ENCODE measurements at regions not wholly inside any gene's neighbourhood (a gene's known extent, or its start where the extent isn't known, plus 50 kb on each side); places are given as distances from the start of the nearest gene placed in this dataset.
"Not testable (repeated sequence)": the region's sequence is repeated elsewhere in the genome, so short reads cannot be mapped to it uniquely, and the experiment has no call there.

DNA sequence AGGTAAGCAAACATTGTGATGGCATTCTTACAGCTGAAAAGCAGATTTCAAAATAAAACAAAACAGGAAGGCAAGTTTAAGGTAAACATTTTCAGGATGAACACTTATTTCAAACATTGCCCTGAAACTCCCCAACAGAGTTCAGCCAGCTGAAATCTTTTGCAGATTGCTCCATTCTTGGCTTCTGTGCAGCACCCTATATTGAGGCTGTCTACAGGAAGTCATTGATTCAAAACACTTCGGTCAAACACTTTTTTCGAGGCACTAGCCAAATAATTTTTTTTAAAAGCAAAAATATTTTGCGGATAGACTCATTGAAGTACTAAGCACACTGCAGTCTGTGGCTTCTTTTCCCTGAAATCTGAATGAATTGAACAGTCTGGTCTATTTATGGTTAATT is 318.1 kb upstream of the PDE3A start:
- no peak for DNase-seq (ENCODE audit: low read depth)

GRCh38 chr12:20053782-20054181 is 314.6 kb upstream of the PDE3A start:
- no peak for DNase-seq (ENCODE audit: low read depth)

DNA sequence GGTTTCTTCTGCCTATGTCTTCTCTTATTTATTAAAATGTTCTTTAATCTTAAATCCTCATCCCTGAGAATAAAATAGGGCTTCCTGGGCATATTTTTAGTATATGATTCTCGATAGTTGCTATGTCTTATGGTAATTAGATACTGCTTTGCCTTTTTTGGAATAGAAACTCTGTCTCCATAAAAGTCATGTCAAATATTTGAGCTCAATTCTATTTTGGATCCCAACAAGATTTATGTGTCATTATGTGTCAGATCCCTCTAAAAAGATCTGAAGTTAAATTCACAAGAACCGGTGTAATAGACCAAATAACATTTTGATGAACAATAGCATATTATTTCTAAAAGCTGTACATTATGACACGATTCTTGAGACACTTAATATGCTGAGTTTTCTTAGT is 312.5 kb upstream of the PDE3A start:
- DNase-seq (ENCODE audit: low read depth), result no peak

DNA sequence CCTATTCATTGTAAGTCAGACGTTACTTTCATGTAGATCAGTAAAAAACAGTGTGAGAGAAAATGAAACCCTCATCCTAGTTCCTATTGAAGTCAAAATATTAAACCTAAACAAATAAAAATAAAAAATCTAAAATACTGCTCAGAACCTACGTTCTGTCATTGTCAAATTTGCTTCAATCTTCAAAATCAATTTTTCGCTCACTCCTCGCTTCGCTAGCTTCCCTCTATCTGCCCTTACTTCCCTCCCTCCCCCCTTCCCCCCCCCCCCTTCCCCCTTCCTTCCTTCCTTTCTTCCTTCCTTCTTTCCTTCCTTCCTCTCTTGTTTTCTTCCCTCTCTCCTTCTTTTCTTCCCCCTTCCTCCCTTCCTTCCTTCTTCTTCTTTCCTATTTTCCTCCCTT is 310.9 kb upstream of the PDE3A start:
- no peak for DNase-seq (ENCODE audit: low read depth)

DNA sequence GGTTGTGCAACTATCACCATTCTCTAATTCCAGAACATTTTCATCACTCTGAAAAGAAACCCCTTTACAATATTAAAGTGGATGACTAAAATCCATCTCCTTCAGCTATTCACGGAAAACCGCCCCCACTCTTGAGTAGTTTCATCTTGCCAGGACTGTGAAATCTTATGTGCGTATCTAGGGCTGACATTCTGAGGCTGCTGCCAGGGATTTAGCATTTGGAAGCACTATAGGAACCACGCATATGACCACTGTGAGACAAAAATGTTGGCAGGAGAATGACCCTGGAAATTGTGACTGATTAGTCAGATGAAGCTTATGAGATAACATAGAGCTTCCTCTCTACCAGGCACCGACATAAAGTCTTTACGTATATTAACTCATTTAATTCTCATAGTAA is 305.2 kb upstream of the PDE3A start:
- DNase-seq (ENCODE audit: low read depth), result no peak

GRCh38 chr12:20077618-20078017 is 290.7 kb upstream of the PDE3A start:
- DNase-seq (ENCODE audit: low read depth), result no peak

GRCh38 chr12:20089077-20089476 is 279.3 kb upstream of the PDE3A start:
- DNase-seq (ENCODE audit: low read depth), result no peak

DNA sequence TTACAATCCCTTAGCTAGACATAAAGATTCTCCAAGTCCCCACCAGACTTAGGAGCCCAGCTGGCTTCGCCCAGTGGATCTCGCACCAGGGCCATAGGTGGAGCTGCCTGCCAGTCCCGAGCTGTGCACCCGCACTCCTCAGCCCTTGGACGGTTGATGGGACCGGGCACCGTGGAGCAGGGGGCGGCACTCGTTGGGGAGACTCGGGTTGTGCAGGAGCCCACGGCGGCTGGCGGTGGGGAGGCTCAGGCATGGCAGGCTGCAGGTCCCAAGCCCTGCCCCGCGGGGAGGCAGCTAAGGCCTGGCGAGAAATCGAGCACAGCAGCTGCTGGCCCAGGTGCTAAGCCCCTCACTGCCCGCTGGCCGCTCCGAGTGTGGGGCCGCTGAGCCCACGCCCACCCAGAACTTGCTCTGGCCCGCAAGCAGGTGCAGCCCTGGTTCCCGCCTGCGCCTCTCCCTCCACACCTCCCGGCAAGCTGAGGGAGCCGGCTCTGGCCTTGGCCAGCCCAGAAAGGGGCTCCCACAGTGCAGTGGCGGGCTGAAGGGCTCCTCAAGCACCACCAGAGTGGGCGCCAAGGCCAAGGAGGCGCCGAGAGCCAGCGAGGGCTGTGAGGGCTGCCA is 275.0 kb upstream of the PDE3A start:
- not testable (repeated sequence) for DNase-seq (ENCODE audit: low read depth)

- no peak for DNase-seq (ENCODE audit: low read depth)
These were observed 271.9 kb upstream of the PDE3A start for GRCh38 chr12:20096430-20096829.

DNA sequence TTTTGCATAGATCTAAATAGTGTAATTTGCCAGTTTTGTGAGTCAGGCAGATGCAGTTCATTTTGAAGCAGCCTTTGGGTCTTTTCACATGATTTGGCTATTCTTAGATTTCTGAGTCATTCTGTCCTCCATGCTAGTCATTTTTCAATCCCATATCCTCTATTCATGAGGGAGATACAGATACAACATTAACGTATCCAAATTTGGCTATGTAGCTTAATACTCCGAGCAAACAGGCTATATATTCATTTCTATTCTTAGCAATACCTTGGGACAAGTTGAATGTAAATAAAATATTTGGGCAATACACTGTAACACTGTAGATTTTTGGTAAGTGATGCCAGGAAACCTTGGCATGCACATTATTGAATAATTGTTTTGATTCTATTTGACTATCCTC is 270.7 kb upstream of the PDE3A start:
- no peak for DNase-seq (ENCODE audit: low read depth)

GRCh38 chr12:20099395-20100183 is 268.7 kb upstream of the PDE3A start:
- DNase-seq (ENCODE audit: low read depth), result no peak

- no peak for DNase-seq (ENCODE audit: low read depth)
These were observed 267.3 kb upstream of the PDE3A start for GRCh38 chr12:20101046-20101445.

DNA sequence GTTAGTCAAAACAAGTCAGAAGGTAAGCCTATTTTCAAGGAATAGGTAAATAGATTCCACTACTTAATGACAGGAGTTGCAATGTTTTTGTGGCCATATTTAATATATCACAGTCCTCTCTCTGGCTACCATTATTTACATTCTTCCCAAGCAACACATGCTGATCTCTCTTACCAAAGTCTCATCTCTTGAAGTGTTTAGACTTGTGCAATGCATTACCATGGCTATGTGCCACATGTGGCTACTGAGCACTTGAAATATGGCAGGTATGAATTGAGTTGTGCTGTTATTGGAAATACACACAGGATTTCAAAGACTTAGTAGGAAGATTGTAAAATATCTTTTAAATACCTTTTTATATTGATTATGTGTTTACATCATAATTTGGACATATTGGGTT is 262.4 kb upstream of the PDE3A start:
- no peak for DNase-seq (ENCODE audit: low read depth)

DNA sequence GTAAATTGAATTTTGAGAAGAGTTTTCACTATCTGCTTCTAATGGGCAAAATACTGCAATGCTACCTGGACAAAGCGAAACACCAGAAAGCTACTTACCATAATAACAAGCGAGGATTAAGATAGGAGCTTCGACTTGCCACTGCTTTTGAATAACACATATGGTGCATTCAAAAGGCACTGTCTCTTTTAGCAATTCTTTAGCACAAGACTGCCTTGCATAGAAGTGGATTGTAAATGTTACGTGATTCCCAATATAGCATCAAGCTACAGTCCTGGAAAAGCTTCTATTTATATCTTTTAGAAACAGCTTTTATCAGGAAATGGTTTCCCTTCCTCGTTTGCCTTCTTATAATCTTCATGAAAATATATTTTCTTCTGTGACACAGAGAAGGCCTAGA is 258.7 kb upstream of the PDE3A start:
- DNase-seq (ENCODE audit: low read depth), result no peak

DNA sequence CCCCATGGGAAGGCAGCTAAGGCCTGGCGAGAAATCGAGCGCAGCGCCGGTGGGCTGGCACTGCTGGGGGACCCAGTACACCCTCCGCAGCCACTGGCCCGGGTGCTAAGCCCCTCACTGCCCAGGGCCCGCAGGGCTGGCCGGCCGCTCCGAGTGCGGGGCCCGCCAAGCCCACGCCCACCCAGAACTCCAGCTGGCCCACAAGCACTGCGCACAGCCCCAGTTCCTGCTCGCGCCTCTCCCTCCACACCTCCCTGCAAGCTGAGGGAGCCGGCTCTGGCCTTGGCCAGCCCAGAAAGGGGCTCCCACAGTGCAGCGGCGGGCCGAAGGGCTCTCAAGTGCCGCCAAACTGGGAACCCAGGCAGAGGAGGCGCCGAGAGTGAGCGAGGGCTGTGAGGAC is 253.0 kb upstream of the PDE3A start:
- DNase-seq (ENCODE audit: low read depth), result not testable (repeated sequence)

- DNase-seq (ENCODE audit: low read depth), result no peak
These were observed 248.5 kb upstream of the PDE3A start for GRCh38 chr12:20119596-20120402.

DNA sequence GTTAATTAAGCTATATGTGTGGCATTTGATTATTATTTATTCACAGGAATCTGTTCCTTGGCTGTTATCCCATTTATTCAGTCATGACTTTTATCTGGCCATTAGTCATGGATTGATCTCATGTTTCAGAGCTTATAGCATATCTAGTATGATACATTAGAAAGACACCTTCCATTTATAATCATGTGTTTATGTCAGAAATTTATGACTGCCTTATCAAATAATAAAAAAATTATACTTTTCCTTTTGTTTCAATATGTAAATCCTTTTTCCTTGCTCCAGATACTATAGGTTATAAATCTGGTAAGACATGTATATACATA is 248.0 kb upstream of the PDE3A start:
- DNase-seq (ENCODE audit: low read depth), result no peak

- DNase-seq (ENCODE audit: low read depth), result no peak
These were observed 246.1 kb upstream of the PDE3A start for GRCh38 chr12:20122274-20122673.

- DNase-seq (ENCODE audit: low read depth), result no peak
These were observed 244.9 kb upstream of the PDE3A start for GRCh38 chr12:20123465-20123864.

- no peak for DNase-seq (ENCODE audit: low read depth)
These were observed 243.0 kb upstream of the PDE3A start for GRCh38 chr12:20125276-20125798.

DNA sequence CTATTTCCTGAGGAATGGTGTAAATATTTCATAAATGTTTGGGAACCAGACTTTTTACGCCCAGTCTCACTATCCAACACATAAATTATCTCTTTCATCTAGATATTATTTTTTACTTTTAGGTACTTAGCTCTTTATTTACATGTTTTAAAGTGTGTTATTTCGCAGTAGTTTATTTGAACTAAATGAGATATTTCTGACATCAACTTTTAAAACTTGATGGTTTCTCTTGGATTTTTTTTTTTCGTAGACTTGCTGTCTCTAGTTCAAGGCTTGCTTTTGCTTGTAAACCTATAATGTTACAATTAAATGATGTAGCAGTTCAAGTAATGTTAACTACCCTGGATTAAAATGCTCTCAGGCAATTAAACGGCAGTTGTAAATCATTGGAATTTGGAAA is 241.7 kb upstream of the PDE3A start:
- no peak for DNase-seq (ENCODE audit: low read depth)

- DNase-seq (ENCODE audit: low read depth), result no peak
These were observed 240.9 kb upstream of the PDE3A start for GRCh38 chr12:20127413-20127812.

GRCh38 chr12:20128928-20129327 is 239.4 kb upstream of the PDE3A start:
- DNase-seq (ENCODE audit: low read depth), result no peak
